Femur (tissue), 1 donor: ENCODE measurements at regions not wholly inside any gene's neighbourhood (a gene's known extent, or its start where the extent isn't known, plus 50 kb on each side); places are given as distances from the start of the nearest gene placed in this dataset.
"Not testable (repeated sequence)": the region's sequence is repeated elsewhere in the genome, so short reads cannot be mapped to it uniquely, and the experiment has no call there.

ENCODE experiments used
- DNase-seq: peaks from one replicate; pipeline ENCODE4 v3.0.0-alpha.2; 2017

- no peak for DNase-seq
Observed at GRCh38 chr15:45812200-45812599, 177.4 kb downstream of the SQOR start.

- DNase-seq, result not testable (repeated sequence)
Observed at GRCh38 chr15:45817578-45817977, 182.7 kb downstream of the SQOR start.

- DNase-seq, result no peak
Observed at GRCh38 chr15:45821390-45821789, 186.6 kb downstream of the SQOR start.

- not testable (repeated sequence) for DNase-seq
Observed at GRCh38 chr15:45822968-45823367, 188.1 kb downstream of the SQOR start.

GRCh38 chr15:45827275-45827674 lies 192.4 kb downstream of the SQOR start:
- DNase-seq, result no peak

- no peak for DNase-seq
Observed at GRCh38 chr15:45827766-45828165, 192.9 kb downstream of the SQOR start.

- DNase-seq, result no peak
Observed at GRCh38 chr15:45829336-45830153, 194.7 kb downstream of the SQOR start.

- DNase-seq, result no peak
Observed at GRCh38 chr15:45831787-45832186, 197.0 kb downstream of the SQOR start.

- no peak for DNase-seq
Observed at GRCh38 chr15:45834622-45835021, 199.8 kb downstream of the SQOR start.

- DNase-seq, result no peak
Observed at GRCh38 chr15:45842151-45842550, 207.3 kb downstream of the SQOR start.

GRCh38 chr15:45847645-45848044 lies 212.8 kb downstream of the SQOR start:
- no peak for DNase-seq

- DNase-seq, result no peak
Observed at GRCh38 chr15:45849136-45849535, 214.3 kb downstream of the SQOR start.

GRCh38 chr15:45854455-45855202 lies 219.8 kb downstream of the SQOR start:
- no peak for DNase-seq

GRCh38 chr15:45855210-45855906 lies 220.5 kb downstream of the SQOR start:
- no peak for DNase-seq

GRCh38 chr15:45855907-45856579 lies 221.2 kb downstream of the SQOR start:
- DNase-seq, result no peak

GRCh38 chr15:45857291-45857690 lies 222.5 kb downstream of the SQOR start:
- DNase-seq, result no peak

- no peak for DNase-seq
Observed at GRCh38 chr15:45858491-45858890, 223.7 kb downstream of the SQOR start.

- DNase-seq, result no peak
Observed at GRCh38 chr15:45862034-45862433, 227.2 kb downstream of the SQOR start.

- no peak for DNase-seq
Observed at GRCh38 chr15:45863881-45864580, 229.2 kb downstream of the SQOR start.

- no peak for DNase-seq
Observed at GRCh38 chr15:45866616-45867015, 231.8 kb downstream of the SQOR start.

GRCh38 chr15:45867281-45867680 lies 232.5 kb downstream of the SQOR start:
- DNase-seq, result no peak

GRCh38 chr15:45868109-45868691 lies 233.4 kb downstream of the SQOR start:
- no peak for DNase-seq
